ENCODE measurements at regions not wholly inside any gene's neighbourhood (a gene's known extent, or its start where the extent isn't known, plus 50 kb on each side); places are given as distances from the start of the nearest gene placed in this dataset.
"Not testable (repeated sequence)": the region's sequence is repeated elsewhere in the genome, so short reads cannot be mapped to it uniquely, and the experiment has no call there.

GRCh38 chr4:28462766-28463700 is 1602.4 kb downstream of the STIM2 start:
- H3K4me3 Mint-ChIP-seq = no peak overlapping the region
- no peaks in the 10 kb centered on the region for H3K4me1 Mint-ChIP-seq (ENCODE audit: low read depth)
- no peak overlapping the region for H3K27ac Mint-ChIP-seq
- peaks cover 9% of the 10 kb centered on the region for H3K9me3 Mint-ChIP-seq (ENCODE audit: low read depth)
- H3K27me3 Mint-ChIP-seq = no peaks in the 10 kb centered on the region
- H3K36me3 Mint-ChIP-seq = no peaks in the 10 kb centered on the region

- Mint-ChIP-seq H3K27ac (no peak overlapping the region), H3K4me3 (no peak overlapping the region), H3K9me3 (ENCODE audit: low read depth) (peaks cover 5% of the 10 kb centered on the region), H3K27me3 (no peaks in the 10 kb centered on the region), H3K4me1 (ENCODE audit: low read depth) (no peaks in the 10 kb centered on the region), H3K36me3 (no peaks in the 10 kb centered on the region)
Measured at GRCh38 chr4:28464823-28465222, 1604.2 kb downstream of the STIM2 start.

- not testable (repeated sequence) for H3K4me3 Mint-ChIP-seq; H3K9me3 Mint-ChIP-seq (ENCODE audit: low read depth); H3K4me1 Mint-ChIP-seq (ENCODE audit: low read depth); H3K27ac Mint-ChIP-seq; H3K36me3 Mint-ChIP-seq; H3K27me3 Mint-ChIP-seq
Measured at GRCh38 chr4:28466886-28467285, 1606.2 kb downstream of the STIM2 start.

- Mint-ChIP-seq H3K36me3 (no peaks in the 10 kb centered on the region), H3K4me3 (no peak overlapping the region), H3K27ac (no peak overlapping the region), H3K9me3 (ENCODE audit: low read depth) (no peaks in the 10 kb centered on the region), H3K27me3 (no peaks in the 10 kb centered on the region), H3K4me1 (ENCODE audit: low read depth) (no peaks in the 10 kb centered on the region)
Measured at GRCh38 chr4:28469387-28469786, 1608.7 kb downstream of the STIM2 start.

GRCh38 chr4:28469886-28470285 is 1609.2 kb downstream of the STIM2 start:
- Mint-ChIP-seq H3K4me1 (ENCODE audit: low read depth) (no peaks in the 10 kb centered on the region), H3K27ac (no peak overlapping the region), H3K9me3 (ENCODE audit: low read depth) (no peaks in the 10 kb centered on the region), H3K27me3 (no peaks in the 10 kb centered on the region), H3K4me3 (no peak overlapping the region), H3K36me3 (no peaks in the 10 kb centered on the region)

GRCh38 chr4:28475381-28475780 is 1614.7 kb downstream of the STIM2 start:
- no peaks in the 10 kb centered on the region for H3K36me3 Mint-ChIP-seq
- no peaks in the 10 kb centered on the region for H3K27me3 Mint-ChIP-seq
- H3K4me1 Mint-ChIP-seq (ENCODE audit: low read depth) = no peaks in the 10 kb centered on the region
- H3K4me3 Mint-ChIP-seq = no peak overlapping the region
- H3K27ac Mint-ChIP-seq = no peak overlapping the region
- no peaks in the 10 kb centered on the region for H3K9me3 Mint-ChIP-seq (ENCODE audit: low read depth)

GRCh38 chr4:28479666-28480065 is 1619.0 kb downstream of the STIM2 start:
- H3K27ac Mint-ChIP-seq = no peak overlapping the region
- no peaks in the 10 kb centered on the region for H3K9me3 Mint-ChIP-seq (ENCODE audit: low read depth)
- H3K4me1 Mint-ChIP-seq (ENCODE audit: low read depth) = no peaks in the 10 kb centered on the region
- H3K4me3 Mint-ChIP-seq = no peak overlapping the region
- no peaks in the 10 kb centered on the region for H3K36me3 Mint-ChIP-seq
- no peaks in the 10 kb centered on the region for H3K27me3 Mint-ChIP-seq

- Mint-ChIP-seq H3K4me1 (ENCODE audit: low read depth) (no peaks in the 10 kb centered on the region), H3K27me3 (no peaks in the 10 kb centered on the region), H3K4me3 (no peak overlapping the region), H3K9me3 (ENCODE audit: low read depth) (no peaks in the 10 kb centered on the region), H3K36me3 (no peaks in the 10 kb centered on the region), H3K27ac (no peak overlapping the region)
Measured at GRCh38 chr4:28481565-28481964, 1620.9 kb downstream of the STIM2 start.

GRCh38 chr4:28482580-28483270 is 1622.1 kb downstream of the STIM2 start:
- no peaks in the 10 kb centered on the region for H3K36me3 Mint-ChIP-seq
- no peak overlapping the region for H3K27ac Mint-ChIP-seq
- H3K27me3 Mint-ChIP-seq = no peaks in the 10 kb centered on the region
- no peaks in the 10 kb centered on the region for H3K4me1 Mint-ChIP-seq (ENCODE audit: low read depth)
- H3K9me3 Mint-ChIP-seq (ENCODE audit: low read depth) = no peaks in the 10 kb centered on the region
- H3K4me3 Mint-ChIP-seq = no peak overlapping the region

GRCh38 chr4:28488021-28488420 is 1627.4 kb downstream of the STIM2 start:
- H3K36me3 Mint-ChIP-seq = no peaks in the 10 kb centered on the region
- no peaks in the 10 kb centered on the region for H3K4me1 Mint-ChIP-seq (ENCODE audit: low read depth)
- H3K27ac Mint-ChIP-seq = no peak overlapping the region
- H3K4me3 Mint-ChIP-seq = no peak overlapping the region
- peaks cover 6% of the 10 kb centered on the region for H3K9me3 Mint-ChIP-seq (ENCODE audit: low read depth)
- H3K27me3 Mint-ChIP-seq = no peaks in the 10 kb centered on the region

- Mint-ChIP-seq H3K4me3 (no peak overlapping the region), H3K9me3 (ENCODE audit: low read depth) (peaks cover 9% of the 10 kb centered on the region), H3K4me1 (ENCODE audit: low read depth) (no peaks in the 10 kb centered on the region), H3K27ac (no peak overlapping the region), H3K36me3 (no peaks in the 10 kb centered on the region), H3K27me3 (no peaks in the 10 kb centered on the region)
Measured at GRCh38 chr4:28490669-28491068, 1630.0 kb downstream of the STIM2 start.

GRCh38 chr4:28505064-28505463 is 1644.4 kb downstream of the STIM2 start:
- Mint-ChIP-seq H3K27ac (no peak overlapping the region), H3K4me1 (ENCODE audit: low read depth) (no peaks in the 10 kb centered on the region), H3K36me3 (no peaks in the 10 kb centered on the region), H3K9me3 (ENCODE audit: low read depth) (peaks cover 10% of the 10 kb centered on the region), H3K27me3 (no peaks in the 10 kb centered on the region), H3K4me3 (no peak overlapping the region)

GRCh38 chr4:28508636-28509035 is 1648.0 kb downstream of the STIM2 start:
- H3K4me3 Mint-ChIP-seq = no peak overlapping the region
- no peaks in the 10 kb centered on the region for H3K36me3 Mint-ChIP-seq
- H3K4me1 Mint-ChIP-seq (ENCODE audit: low read depth) = no peaks in the 10 kb centered on the region
- no peak overlapping the region for H3K27ac Mint-ChIP-seq
- no peaks in the 10 kb centered on the region for H3K27me3 Mint-ChIP-seq
- H3K9me3 Mint-ChIP-seq (ENCODE audit: low read depth) = peaks cover 9% of the 10 kb centered on the region

- not testable (repeated sequence) for H3K4me3 Mint-ChIP-seq; H3K4me1 Mint-ChIP-seq (ENCODE audit: low read depth); H3K9me3 Mint-ChIP-seq (ENCODE audit: low read depth); H3K36me3 Mint-ChIP-seq; H3K27ac Mint-ChIP-seq; H3K27me3 Mint-ChIP-seq
Measured at GRCh38 chr4:28514766-28515165, 1654.1 kb downstream of the STIM2 start.

GRCh38 chr4:28518561-28519165 is 1658.0 kb downstream of the STIM2 start:
- H3K36me3 Mint-ChIP-seq = no peaks in the 10 kb centered on the region
- H3K9me3 Mint-ChIP-seq (ENCODE audit: low read depth) = peaks cover 9% of the 10 kb centered on the region
- no peaks in the 10 kb centered on the region for H3K27me3 Mint-ChIP-seq
- no peaks in the 10 kb centered on the region for H3K4me1 Mint-ChIP-seq (ENCODE audit: low read depth)
- H3K4me3 Mint-ChIP-seq = no peak overlapping the region
- no peak overlapping the region for H3K27ac Mint-ChIP-seq
